ENCODE measurements at regions not wholly inside any gene's neighbourhood (a gene's known extent, or its start where the extent isn't known, plus 50 kb on each side); places are given as distances from the start of the nearest gene placed in this dataset.

- Histone ChIP-seq H3K27me3 (no peaks in the 10 kb centered on the region), H3K27ac (no peak overlapping the region), H3K4me1 (no peaks in the 10 kb centered on the region), H3K36me3 (no peaks in the 10 kb centered on the region), H3K9ac (no peak overlapping the region), H3K4me2 (no peak overlapping the region), H4K20me1 (no peaks in the 10 kb centered on the region), H3K4me3 (no peak overlapping the region), H3K9me3 (no peaks in the 10 kb centered on the region)
- no peak for TF ChIP-seq Cebpa-rat (IDR thresholded peaks at IDR 0.05)
Measured at GRCh38 chr1:95572002-95572401, 338.0 kb downstream of the RWDD3 start.

- no peak overlapping the region for H3K4me2 ChIP-seq
- H4K20me1 ChIP-seq = no peaks in the 10 kb centered on the region
- no peak overlapping the region for H3K9ac ChIP-seq
- no peaks in the 10 kb centered on the region for H3K9me3 ChIP-seq
- no peaks in the 10 kb centered on the region for H3K27me3 ChIP-seq
- TF ChIP-seq Cebpa-rat (IDR thresholded peaks at IDR 0.05) = no peak
- H3K4me1 ChIP-seq = no peaks in the 10 kb centered on the region
- no peak overlapping the region for H3K27ac ChIP-seq
- no peaks in the 10 kb centered on the region for H3K36me3 ChIP-seq
- no peak overlapping the region for H3K4me3 ChIP-seq
Measured at GRCh38 chr1:95572962-95573361, 339.0 kb downstream of the RWDD3 start.

GRCh38 chr1:95575291-95575690, 341.3 kb downstream of the RWDD3 start:
- Histone ChIP-seq H3K4me1 (no peaks in the 10 kb centered on the region), H3K27ac (no peak overlapping the region), H3K9me3 (no peaks in the 10 kb centered on the region)

GRCh38 chr1:95578462-95578861, 344.5 kb downstream of the RWDD3 start:
- H3K4me1 ChIP-seq = no peaks in the 10 kb centered on the region
- no peak overlapping the region for H3K4me2 ChIP-seq
- H3K9me3 ChIP-seq = no peaks in the 10 kb centered on the region
- H3K27ac ChIP-seq = no peak overlapping the region
- H3K9ac ChIP-seq = no peak overlapping the region
- no peak overlapping the region for H3K4me3 ChIP-seq
- no peaks in the 10 kb centered on the region for H4K20me1 ChIP-seq
- no peak for TF ChIP-seq Cebpa-rat (IDR thresholded peaks at IDR 0.05)
- no peaks in the 10 kb centered on the region for H3K27me3 ChIP-seq
- no peaks in the 10 kb centered on the region for H3K36me3 ChIP-seq

More at GRCh38 chr1:95575291-95575690, 341.3 kb downstream of the RWDD3 start:
- Histone ChIP-seq H4K20me1 (no peaks in the 10 kb centered on the region), H3K9ac (no peak overlapping the region), H3K4me3 (no peak overlapping the region), H3K27me3 (no peaks in the 10 kb centered on the region), H3K4me2 (no peak overlapping the region), H3K36me3 (no peaks in the 10 kb centered on the region)
- no peak for TF ChIP-seq Cebpa-rat (IDR thresholded peaks at IDR 0.05)

- Histone ChIP-seq H3K4me1 (no peaks in the 10 kb centered on the region), H3K9me3 (no peaks in the 10 kb centered on the region), H4K20me1 (no peaks in the 10 kb centered on the region), H3K27me3 (no peaks in the 10 kb centered on the region), H3K27ac (no peak overlapping the region), H3K4me3 (no peak overlapping the region), H3K4me2 (no peak overlapping the region), H3K36me3 (no peaks in the 10 kb centered on the region), H3K9ac (no peak overlapping the region)
- TF ChIP-seq Cebpa-rat (IDR thresholded peaks at IDR 0.05) = no peak
Measured at GRCh38 chr1:95582191-95582590, 348.2 kb downstream of the RWDD3 start.

GRCh38 chr1:95582746-95583145, 348.7 kb downstream of the RWDD3 start:
- Histone ChIP-seq H3K4me1 (no peaks in the 10 kb centered on the region), H3K27me3 (no peaks in the 10 kb centered on the region), H3K9me3 (no peaks in the 10 kb centered on the region), H3K27ac (no peak overlapping the region), H3K36me3 (no peaks in the 10 kb centered on the region), H3K4me3 (no peak overlapping the region), H4K20me1 (no peaks in the 10 kb centered on the region), H3K9ac (no peak overlapping the region), H3K4me2 (no peak overlapping the region)
- TF ChIP-seq Cebpa-rat (IDR thresholded peaks at IDR 0.05) = no peak

- Histone ChIP-seq H3K9me3 (no peaks in the 10 kb centered on the region), H3K4me1 (no peaks in the 10 kb centered on the region), H3K9ac (no peak overlapping the region), H4K20me1 (no peaks in the 10 kb centered on the region), H3K27ac (no peak overlapping the region), H3K4me2 (no peak overlapping the region), H3K4me3 (no peak overlapping the region), H3K36me3 (no peaks in the 10 kb centered on the region), H3K27me3 (no peaks in the 10 kb centered on the region)
- TF ChIP-seq Cebpa-rat (IDR thresholded peaks at IDR 0.05) = no peak
Measured at GRCh38 chr1:95583661-95584210, 349.7 kb downstream of the RWDD3 start.

- H3K9ac ChIP-seq = no peak overlapping the region
- H3K4me1 ChIP-seq = no peaks in the 10 kb centered on the region
- H3K36me3 ChIP-seq = no peaks in the 10 kb centered on the region
- H4K20me1 ChIP-seq = no peaks in the 10 kb centered on the region
- TF ChIP-seq Cebpa-rat (IDR thresholded peaks at IDR 0.05) = no peak
- no peaks in the 10 kb centered on the region for H3K9me3 ChIP-seq
- no peak overlapping the region for H3K4me2 ChIP-seq
- H3K27me3 ChIP-seq = no peaks in the 10 kb centered on the region
- no peak overlapping the region for H3K27ac ChIP-seq
- H3K4me3 ChIP-seq = no peak overlapping the region
Measured at GRCh38 chr1:95584315-95584714, 350.3 kb downstream of the RWDD3 start.

GRCh38 chr1:95604771-95605170, 370.8 kb downstream of the RWDD3 start:
- Histone ChIP-seq H3K4me3 (no peak overlapping the region), H3K9me3 (no peaks in the 10 kb centered on the region)
- TF ChIP-seq Cebpa-rat (IDR thresholded peaks at IDR 0.05) = no peak

GRCh38 chr1:95614197-95614596, 380.2 kb downstream of the RWDD3 start:
- TF ChIP-seq Cebpa-rat (IDR thresholded peaks at IDR 0.05) = no peak
- H3K4me3 ChIP-seq = no peak overlapping the region
- no peaks in the 10 kb centered on the region; the same call in 1 of the 2 replicates for H3K4me1 ChIP-seq
- H3K9me3 ChIP-seq = no peaks in the 10 kb centered on the region
- no peak overlapping the region for H3K27ac ChIP-seq
- H3K4me2 ChIP-seq = no peak overlapping the region
- no peaks in the 10 kb centered on the region for H3K27me3 ChIP-seq
- H4K20me1 ChIP-seq = no peaks in the 10 kb centered on the region
- H3K36me3 ChIP-seq = no peaks in the 10 kb centered on the region
- H3K9ac ChIP-seq = no peak overlapping the region

More at GRCh38 chr1:95604771-95605170, 370.8 kb downstream of the RWDD3 start:
- H3K27me3 ChIP-seq = no peaks in the 10 kb centered on the region
- no peak overlapping the region for H3K27ac ChIP-seq
- H3K9ac ChIP-seq = no peak overlapping the region
- H4K20me1 ChIP-seq = no peaks in the 10 kb centered on the region
- no peaks in the 10 kb centered on the region for H3K36me3 ChIP-seq
- H3K4me2 ChIP-seq = no peak overlapping the region
- H3K4me1 ChIP-seq = no peaks in the 10 kb centered on the region

GRCh38 chr1:95615421-95615820, 381.4 kb downstream of the RWDD3 start:
- H3K27me3 ChIP-seq = no peaks in the 10 kb centered on the region
- no peak overlapping the region for H3K4me3 ChIP-seq
- H3K4me2 ChIP-seq = no peak overlapping the region
- H3K27ac ChIP-seq = no peak overlapping the region
- H3K9ac ChIP-seq = no peak overlapping the region
- H3K4me1 ChIP-seq = no peaks in the 10 kb centered on the region; the same call in 1 of the 2 replicates
- no peaks in the 10 kb centered on the region for H4K20me1 ChIP-seq
- no peaks in the 10 kb centered on the region for H3K9me3 ChIP-seq
- no peaks in the 10 kb centered on the region for H3K36me3 ChIP-seq
- TF ChIP-seq Cebpa-rat (IDR thresholded peaks at IDR 0.05) = no peak
